ENCODE measurements at regions not wholly inside any gene's neighbourhood (a gene's known extent, or its start where the extent isn't known, plus 50 kb on each side); places are given as distances from the start of the nearest gene placed in this dataset.

GRCh38 chr1:72892461-72892860 lies 610.1 kb upstream of the NEGR1 start:
- TF ChIP-seq CTCF (IDR thresholded peaks at IDR 0.05), result no peak

GRCh38 chr1:72891976-72892375 lies 609.6 kb upstream of the NEGR1 start:
- Histone ChIP-seq H3K36me3 (no peaks in the 10 kb centered on the region), H3K9me3 (no peaks in the 10 kb centered on the region), H3K27ac (no peak overlapping the region), H3K4me1 (ENCODE audit: control insufficient read depth in 1 of 2, low read depth in 2 of 2) (no peaks in the 10 kb centered on the region), H3K4me3 (no peak overlapping the region), H3K27me3 (replicated peaks; ENCODE audit: insufficient read depth) (no peaks in the 10 kb centered on the region)
- ATAC-seq (ENCODE audit: insufficient number of reproducible peaks, low FRiP score, low read depth) (no peak), DNase-seq (ENCODE audit: low spot score) (no peak)
- TF ChIP-seq CTCF (IDR thresholded peaks at IDR 0.05), result no peak

More at GRCh38 chr1:72892461-72892860, 610.1 kb upstream of the NEGR1 start:
- H3K4me3 ChIP-seq, result no peak overlapping the region
- ATAC-seq (ENCODE audit: insufficient number of reproducible peaks, low FRiP score, low read depth) (no peak), DNase-seq (ENCODE audit: low spot score) (no peak)
- H3K27ac ChIP-seq, result no peak overlapping the region
- H3K36me3 ChIP-seq, result no peaks in the 10 kb centered on the region
- no peaks in the 10 kb centered on the region for H3K4me1 ChIP-seq (ENCODE audit: control insufficient read depth in 1 of 2, low read depth in 2 of 2)
- no peaks in the 10 kb centered on the region for H3K27me3 ChIP-seq (replicated peaks; ENCODE audit: insufficient read depth)
- no peaks in the 10 kb centered on the region for H3K9me3 ChIP-seq

- no peaks in the 10 kb centered on the region for H3K36me3 ChIP-seq
- ATAC-seq (ENCODE audit: insufficient number of reproducible peaks, low FRiP score, low read depth) (no peak), DNase-seq (ENCODE audit: low spot score) (no peak)
- no peaks in the 10 kb centered on the region for H3K9me3 ChIP-seq
- no peaks in the 10 kb centered on the region for H3K4me1 ChIP-seq (ENCODE audit: control insufficient read depth in 1 of 2, low read depth in 2 of 2)
- H3K4me3 ChIP-seq, result no peak overlapping the region
- no peaks in the 10 kb centered on the region for H3K27me3 ChIP-seq (replicated peaks; ENCODE audit: insufficient read depth)
- TF ChIP-seq CTCF (IDR thresholded peaks at IDR 0.05), result no peak
- H3K27ac ChIP-seq, result no peak overlapping the region
These were observed 603.5 kb upstream of the NEGR1 start for GRCh38 chr1:72885841-72886240.

GRCh38 chr1:72885017-72885416 lies 602.7 kb upstream of the NEGR1 start:
- TF ChIP-seq CTCF (IDR thresholded peaks at IDR 0.05), result no peak
- ATAC-seq (ENCODE audit: insufficient number of reproducible peaks, low FRiP score, low read depth), result no peak
- Histone ChIP-seq H3K4me3 (no peak overlapping the region), H3K27me3 (replicated peaks; ENCODE audit: insufficient read depth) (no peaks in the 10 kb centered on the region), H3K4me1 (ENCODE audit: control insufficient read depth in 1 of 2, low read depth in 2 of 2) (no peaks in the 10 kb centered on the region), H3K9me3 (no peaks in the 10 kb centered on the region), H3K27ac (no peak overlapping the region), H3K36me3 (no peaks in the 10 kb centered on the region)
- DNase-seq (ENCODE audit: low spot score), result no peak

- Histone ChIP-seq H3K36me3 (no peaks in the 10 kb centered on the region), H3K4me3 (no peak overlapping the region), H3K27me3 (replicated peaks; ENCODE audit: insufficient read depth) (no peaks in the 10 kb centered on the region), H3K27ac (no peak overlapping the region), H3K9me3 (no peaks in the 10 kb centered on the region), H3K4me1 (ENCODE audit: control insufficient read depth in 1 of 2, low read depth in 2 of 2) (no peaks in the 10 kb centered on the region)
- ATAC-seq (ENCODE audit: insufficient number of reproducible peaks, low FRiP score, low read depth) (no peak), DNase-seq (ENCODE audit: low spot score) (no peak)
- no peak for TF ChIP-seq CTCF (IDR thresholded peaks at IDR 0.05)
These were observed 587.5 kb upstream of the NEGR1 start for GRCh38 chr1:72869873-72870272.

All from thoracic aorta (tissue), 2 donors.